T-cell (primary cell): ENCODE measurements at regions not wholly inside any gene's neighbourhood (a gene's known extent, or its start where the extent isn't known, plus 50 kb on each side); places are given as distances from the start of the nearest gene placed in this dataset.
"Not testable (repeated sequence)": the region's sequence is repeated elsewhere in the genome, so short reads cannot be mapped to it uniquely, and the experiment has no call there.

ENCODE experiments used
- ATAC-seq, 4 experiments: fragments of 200-7000 bp in 3 of 4; fragments of 150-1000 bp in 1 of 4; cut with Tn5 transposase; replicated peaks in 1 of 4; 1 replicate in 3 of 4; 2 replicates in 1 of 4; pipeline ENCODE4 v1.10.0; 2021; ENCODE audit warnings: moderate library complexity in 3 of 4, mild to moderate bottlenecking in 2 of 4, moderate number of reproducible peaks in 1 of 4
- CTCF ChIA-PET, 2 donors: fragments of 300-600 bp; sonication (Branson Sonifier 250); formaldehyde crosslinking; loops; one replicate each; lab custom pipeline; 2022; ENCODE audit warnings: antibody characterized with exemption in 2 of 2; lab: Charles Lee
- POLR2A ChIA-PET, 2 donors: fragments of 300-600 bp; sonication (Branson Sonifier 250); formaldehyde crosslinking; loops; one replicate each; lab custom pipeline; 2022; ENCODE audit warnings: antibody characterized with exemption in 2 of 2; lab: Charles Lee
- DNase-seq, 35 experiments: peaks; one replicate each; pipeline versions ENCODE4 v3.0.0 to v3.0.0-alpha.2; 2013 to 2023
- H3K27ac ChIP-seq: one replicate; pipeline ENCODE4 v1.5.1; 2013; ENCODE audit warnings: low read length
- H3K27me3 ChIP-seq, 2 experiments: replicated peaks in 1 of 2; 1 replicate in 1 of 2; 2 replicates in 1 of 2; pipeline versions ENCODE4 v1.6.1 to v1.7.0; 2013; ENCODE audit warnings: low read length in 1 of 2, mixed read lengths in 1 of 2; ENCODE audit not compliant: control insufficient read depth in 2 of 2, insufficient read depth in 2 of 2; ENCODE audit errors: extremely low read depth in 1 of 2
- H3K36me3 ChIP-seq, 2 donors: 1 replicate in 1 of 2; 2 replicates in 1 of 2; pipeline versions ENCODE4 v1.6.1 to v1.7.0; 2013; ENCODE audit warnings: low read length in 1 of 2; ENCODE audit not compliant: control insufficient read depth in 2 of 2, insufficient read depth in 1 of 2; ENCODE audit errors: extremely low read depth in 1 of 2
- H3K4me1 ChIP-seq, 2 experiments: 1 replicate in 1 of 2; 2 replicates in 1 of 2; pipeline versions ENCODE4 v1.6.1 to v1.7.0; 2013; ENCODE audit warnings: low read length in 2 of 2, mixed read lengths in 1 of 2; ENCODE audit not compliant: insufficient read depth in 2 of 2, control insufficient read depth in 1 of 2; ENCODE audit errors: extremely low read depth in 1 of 2
- H3K4me3 ChIP-seq, 2 donors: 1 replicate in 1 of 2; 2 replicates in 1 of 2; pipeline versions ENCODE4 v1.5.1 to v1.7.0; 2013; ENCODE audit warnings: mild to moderate bottlenecking in 2 of 2, low read length in 1 of 2, moderate library complexity in 1 of 2; ENCODE audit not compliant: control insufficient read depth in 1 of 2; ENCODE audit errors: extremely low read depth in 1 of 2
- H3K9me3 ChIP-seq: 2 replicates; pipeline ENCODE4 v1.7.0; 2013
- H3K27ac Mint-ChIP-seq, 2 donors: one replicate each; pipeline ENCODE4 v1.8.0; 2020 to 2021; ENCODE audit warnings: mild to moderate bottlenecking in 2 of 2, mixed read lengths in 2 of 2
- H3K27me3 Mint-ChIP-seq, 2 donors: one replicate each; pipeline ENCODE4 v1.8.0; 2021 to 2022; ENCODE audit warnings: mixed read lengths in 2 of 2
- H3K36me3 Mint-ChIP-seq: one replicate; pipeline ENCODE4 v1.8.0; 2021; ENCODE audit warnings: mixed read lengths
- H3K4me1 Mint-ChIP-seq, 3 donors: one replicate each; pipeline ENCODE4 v1.8.0; 2020 to 2022; ENCODE audit warnings: mixed read lengths in 3 of 3, mild to moderate bottlenecking in 1 of 3
- H3K4me3 Mint-ChIP-seq, 3 donors: one replicate each; pipeline ENCODE4 v1.8.0; 2020 to 2022; ENCODE audit warnings: mild to moderate bottlenecking in 3 of 3, mixed read lengths in 3 of 3, moderate library complexity in 3 of 3
- H3K9me3 Mint-ChIP-seq, 3 donors: one replicate each; pipeline ENCODE4 v1.8.0; 2020 to 2022; ENCODE audit warnings: mixed read lengths in 3 of 3
- WGBS: methylation state at CpG from one replicate; pipeline ENCODE4 v1.1.5; 2013; ENCODE audit warnings: missing lambda C conversion rate; ENCODE audit not compliant: insufficient coverage; 5-methylcytosine and 5-hydroxymethylcytosine counted together

- 80% methylated on average over 1 of the region's 2 CpGs for WGBS
- H3K27me3 ChIP-seq, H3K4me1 Mint-ChIP-seq, H3K4me3 ChIP-seq, H3K27ac ChIP-seq, H3K4me1 ChIP-seq, H3K27ac Mint-ChIP-seq, H3K4me3 Mint-ChIP-seq, H3K27me3 Mint-ChIP-seq, ATAC-seq, H3K36me3 Mint-ChIP-seq, POLR2A ChIA-PET, H3K9me3 ChIP-seq, H3K36me3 ChIP-seq, DNase-seq, CTCF ChIA-PET: not testable (repeated sequence)
- peaks cover 9 to 15% (median 10%) of the 10 kb centered on the region in 3 donors for H3K9me3 Mint-ChIP-seq
Observed at GRCh38 chr3:173194868-173195267, 53.8 kb upstream of the SPATA16 start.

DNA sequence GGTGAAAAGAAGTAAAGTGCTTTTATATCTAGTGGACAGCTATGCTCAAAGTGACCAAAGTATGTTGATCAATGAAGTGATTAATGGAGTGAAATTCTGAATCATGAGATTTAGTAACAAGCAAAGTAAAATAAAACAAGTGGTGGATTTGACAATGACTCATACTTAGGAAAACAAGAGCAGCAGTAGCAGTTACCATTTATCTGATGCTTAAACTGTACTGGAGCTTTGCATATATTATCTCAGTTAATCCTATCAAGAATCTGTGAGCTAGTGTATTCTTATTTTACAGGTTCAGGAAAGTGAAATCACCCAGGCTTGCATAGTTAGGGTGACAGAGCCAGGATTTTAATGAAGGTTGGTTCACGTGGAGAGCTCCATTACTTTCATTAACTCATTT is 50.6 kb upstream of the SPATA16 start:
- Histone ChIP-seq H3K36me3 (no peaks in the 10 kb centered on the region), H3K4me3 (no peak overlapping the region), H3K27me3 (no peaks in the 10 kb centered on the region), H3K4me1 (no peaks in the 10 kb centered on the region), H3K9me3 (no peaks in the 10 kb centered on the region), H3K27ac (no peak overlapping the region)
- no peaks in the 10 kb centered on the region for H3K27me3 Mint-ChIP-seq
- ChIA-PET POLR2A (no interaction called here), CTCF (no interaction called here)
- DNase-seq (no peak), ATAC-seq (no peak)
- no peaks in the 10 kb centered on the region for H3K36me3 Mint-ChIP-seq
- H3K27ac Mint-ChIP-seq: no peak overlapping the region
- no CpG with 5 or more reads among the region's 1 CpG for WGBS
- H3K9me3 Mint-ChIP-seq: peaks cover 7 to 11% (median 10%) of the 10 kb centered on the region in 3 donors
- H3K4me3 Mint-ChIP-seq: no peak overlapping the region
- H3K4me1 Mint-ChIP-seq: no peaks in the 10 kb centered on the region
